ENCODE measurements at regions not wholly inside any gene's neighbourhood (a gene's known extent, or its start where the extent isn't known, plus 50 kb on each side); places are given as distances from the start of the nearest gene placed in this dataset.

- no peak for DNase-seq (ENCODE audit: low spot score)
Measured at GRCh38 chr3:177569875-177570657, 372.8 kb upstream of the TBL1XR1 start.

GRCh38 chr3:177571271-177571943 is 374.1 kb upstream of the TBL1XR1 start:
- no peak for DNase-seq (ENCODE audit: low spot score)

GRCh38 chr3:177571944-177572315 is 374.6 kb upstream of the TBL1XR1 start:
- DNase-seq (ENCODE audit: low spot score) = no peak

GRCh38 chr3:177574222-177574856 is 377.1 kb upstream of the TBL1XR1 start:
- DNase-seq (ENCODE audit: low spot score) = no peak

GRCh38 chr3:177576746-177577145 is 379.5 kb upstream of the TBL1XR1 start:
- DNase-seq (ENCODE audit: low spot score) = no peak

GRCh38 chr3:177578488-177578887 is 381.2 kb upstream of the TBL1XR1 start:
- DNase-seq (ENCODE audit: low spot score) = no peak

DNA sequence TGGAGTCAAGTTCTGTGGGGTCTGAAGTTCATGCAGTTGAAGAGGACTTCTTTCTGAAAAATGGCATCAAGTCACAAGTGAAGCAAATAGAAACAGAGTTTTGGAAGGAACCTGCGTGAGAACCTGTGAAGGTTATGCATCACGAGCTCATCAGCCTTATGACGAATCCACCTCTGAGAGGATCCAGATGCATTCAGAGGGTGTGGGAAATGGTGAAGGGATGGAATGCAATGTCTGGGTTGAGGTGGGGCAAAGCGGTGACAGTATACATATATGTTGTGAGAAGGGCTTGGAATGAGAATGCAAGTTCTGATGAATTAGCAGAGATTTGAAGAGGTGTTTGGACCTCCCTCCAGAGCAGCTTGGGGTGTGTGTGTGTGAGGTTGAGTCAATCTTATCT is 382.1 kb upstream of the TBL1XR1 start:
- no peak for DNase-seq (ENCODE audit: low spot score)

- no peak for DNase-seq (ENCODE audit: low spot score)
Measured at GRCh38 chr3:177580437-177580836, 383.2 kb upstream of the TBL1XR1 start.

- no peak for DNase-seq (ENCODE audit: low spot score)
Measured at GRCh38 chr3:177585271-177585670, 388.0 kb upstream of the TBL1XR1 start.

GRCh38 chr3:177589041-177589650 is 391.9 kb upstream of the TBL1XR1 start:
- DNase-seq (ENCODE audit: low spot score) = no peak

GRCh38 chr3:177589911-177590381 is 392.7 kb upstream of the TBL1XR1 start:
- no peak for DNase-seq (ENCODE audit: low spot score)

- no peak for DNase-seq (ENCODE audit: low spot score)
Measured at GRCh38 chr3:177590826-177591225, 393.5 kb upstream of the TBL1XR1 start.

DNA sequence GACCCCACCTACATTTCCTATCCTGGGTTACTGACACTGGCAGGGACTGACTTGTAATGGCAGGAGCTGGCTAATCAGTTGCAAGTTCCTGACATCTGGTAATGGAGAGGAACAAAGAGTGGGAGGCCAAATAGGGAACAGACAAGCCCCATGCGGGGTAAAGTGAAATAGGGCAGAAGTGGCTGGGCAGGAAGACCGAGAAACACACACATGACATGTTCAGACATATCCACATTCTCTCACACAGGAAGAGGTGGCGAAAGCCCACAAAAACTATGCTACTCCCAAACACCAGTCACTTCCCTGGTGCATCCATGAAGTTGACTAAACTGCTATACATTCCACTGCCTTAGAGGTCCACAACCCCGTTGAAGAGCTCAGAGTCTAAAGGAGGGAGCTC is 394.1 kb upstream of the TBL1XR1 start:
- peak; percentile 60 for DNase-seq (ENCODE audit: low spot score)

GRCh38 chr3:177594096-177594495 is 396.8 kb upstream of the TBL1XR1 start:
- DNase-seq (ENCODE audit: low spot score) = no peak

DNA sequence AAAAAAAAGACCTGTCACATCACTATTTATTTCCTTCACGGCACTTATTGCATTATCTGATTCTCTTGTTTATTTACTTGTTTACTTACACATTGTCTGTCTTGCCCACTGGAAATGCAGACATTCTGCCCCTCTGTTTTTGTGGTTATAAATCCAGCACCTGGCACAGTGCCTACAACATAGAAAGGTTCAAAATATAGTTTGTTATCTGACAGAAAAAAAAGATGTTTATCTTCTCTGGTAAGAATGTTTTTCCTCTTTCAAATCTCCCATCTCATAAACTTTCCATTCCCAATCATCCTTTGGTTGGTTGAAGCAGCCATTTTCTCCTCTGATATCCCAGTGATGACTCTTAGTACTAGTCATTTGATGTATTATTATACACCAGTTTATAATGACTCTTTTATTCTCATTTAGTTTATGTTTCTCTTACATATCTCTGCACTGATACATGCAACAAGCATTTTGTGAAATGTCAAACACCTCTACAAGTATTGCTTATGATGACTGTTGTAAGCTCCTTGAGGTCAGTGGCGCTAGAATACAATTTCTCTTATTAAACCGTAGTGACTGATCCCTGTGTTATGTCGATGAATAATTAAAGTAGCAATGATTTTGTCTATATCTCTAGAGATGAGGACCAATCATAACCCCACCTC is 398.4 kb upstream of the TBL1XR1 start:
- no peak for DNase-seq (ENCODE audit: low spot score)

GRCh38 chr3:177596248-177596815 is 399.1 kb upstream of the TBL1XR1 start:
- no peak for DNase-seq (ENCODE audit: low spot score)

GRCh38 chr3:177596816-177597271 is 399.6 kb upstream of the TBL1XR1 start:
- DNase-seq (ENCODE audit: low spot score) = no peak

DNA sequence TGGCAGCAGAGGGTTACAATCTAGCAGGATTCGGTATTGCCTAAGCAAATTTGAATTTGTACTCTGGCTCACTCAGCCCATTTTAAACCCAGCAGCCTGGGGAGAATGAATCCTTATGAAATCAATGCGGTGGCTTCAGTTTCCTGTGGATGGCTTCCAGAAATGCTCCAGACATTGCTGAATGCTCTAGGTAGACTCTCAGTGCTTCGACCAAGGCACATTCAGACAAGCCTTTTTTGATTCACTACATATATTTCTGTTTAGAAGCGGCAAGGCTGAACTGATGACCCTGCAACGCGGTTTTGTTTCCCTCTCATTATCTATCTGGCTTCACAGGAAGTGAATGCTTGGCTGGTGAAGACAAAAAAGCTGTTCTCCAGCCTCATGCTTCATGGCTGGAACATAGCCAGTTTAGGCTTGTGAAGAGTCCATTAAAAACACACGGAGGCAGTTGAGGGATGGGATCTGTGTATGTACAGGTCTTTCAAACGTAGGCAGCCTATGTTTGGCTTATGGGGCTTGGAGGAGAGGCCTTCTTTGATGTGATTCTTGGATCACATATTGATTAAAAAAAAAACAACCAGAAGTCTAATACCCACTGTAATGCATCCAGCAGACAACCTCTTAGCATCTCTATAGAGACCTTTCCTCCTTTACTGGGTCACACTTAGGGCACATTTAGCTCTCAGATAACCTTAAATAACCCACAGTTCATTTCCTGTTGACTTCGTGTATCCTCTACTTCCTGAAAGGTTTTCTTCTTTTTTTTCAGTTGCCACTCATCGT is 400.2 kb upstream of the TBL1XR1 start:
- DNase-seq (ENCODE audit: low spot score) = peak; percentile 90

GRCh38 chr3:177598097-177598833 is 401.0 kb upstream of the TBL1XR1 start:
- DNase-seq (ENCODE audit: low spot score) = no peak

- DNase-seq (ENCODE audit: low spot score) = no peak
Measured at GRCh38 chr3:177599326-177599725, 402.0 kb upstream of the TBL1XR1 start.

All from pons (tissue), 1 donor.